ENCODE measurements at regions not wholly inside any gene's neighbourhood (a gene's known extent, or its start where the extent isn't known, plus 50 kb on each side); places are given as distances from the start of the nearest gene placed in this dataset.

DNA sequence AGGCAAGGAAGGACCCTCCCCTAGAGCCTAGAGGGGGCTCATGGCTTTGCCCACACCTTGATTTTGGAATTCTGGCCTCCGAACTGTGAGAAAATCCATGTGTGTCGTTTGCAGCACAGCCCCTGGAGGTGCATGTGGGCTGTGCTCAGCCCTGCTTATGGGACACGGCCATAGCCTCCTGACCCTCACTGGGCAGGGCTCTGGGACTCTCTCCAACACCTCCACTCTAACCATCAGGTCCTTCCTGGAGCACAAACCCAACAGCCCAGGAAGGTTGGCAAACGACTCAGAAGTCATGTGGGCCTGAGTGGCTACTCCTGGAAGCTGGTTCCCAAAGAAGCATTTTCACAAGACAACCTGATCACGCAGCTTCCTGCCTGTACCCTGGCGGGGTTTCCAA, 144.1 kb downstream of the CTTN start:
- TF ChIP-seq, protein P1, sequence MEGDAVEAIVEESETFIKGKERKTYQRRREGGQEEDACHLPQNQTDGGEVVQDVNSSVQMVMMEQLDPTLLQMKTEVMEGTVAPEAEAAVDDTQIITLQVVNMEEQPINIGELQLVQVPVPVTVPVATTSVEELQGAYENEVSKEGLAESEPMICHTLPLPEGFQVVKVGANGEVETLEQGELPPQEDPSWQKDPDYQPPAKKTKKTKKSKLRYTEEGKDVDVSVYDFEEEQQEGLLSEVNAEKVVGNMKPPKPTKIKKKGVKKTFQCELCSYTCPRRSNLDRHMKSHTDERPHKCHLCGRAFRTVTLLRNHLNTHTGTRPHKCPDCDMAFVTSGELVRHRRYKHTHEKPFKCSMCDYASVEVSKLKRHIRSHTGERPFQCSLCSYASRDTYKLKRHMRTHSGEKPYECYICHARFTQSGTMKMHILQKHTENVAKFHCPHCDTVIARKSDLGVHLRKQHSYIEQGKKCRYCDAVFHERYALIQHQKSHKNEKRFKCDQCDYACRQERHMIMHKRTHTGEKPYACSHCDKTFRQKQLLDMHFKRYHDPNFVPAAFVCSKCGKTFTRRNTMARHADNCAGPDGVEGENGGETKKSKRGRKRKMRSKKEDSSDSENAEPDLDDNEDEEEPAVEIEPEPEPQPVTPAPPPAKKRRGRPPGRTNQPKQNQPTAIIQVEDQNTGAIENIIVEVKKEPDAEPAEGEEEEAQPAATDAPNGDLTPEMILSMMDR (IDR thresholded peaks at IDR 0.05): no peak
- no peak for TF ChIP-seq POLR2A (IDR thresholded peaks at IDR 0.05)
- TF ChIP-seq EP300 (IDR thresholded peaks at IDR 0.05): no peak
